ENCODE measurements at regions not wholly inside any gene's neighbourhood (a gene's known extent, or its start where the extent isn't known, plus 50 kb on each side); places are given as distances from the start of the nearest gene placed in this dataset.
"Not testable (repeated sequence)": the region's sequence is repeated elsewhere in the genome, so short reads cannot be mapped to it uniquely, and the experiment has no call there.

GRCh38 chr7:153628406-153628805 is 423.8 kb upstream of the DPP6 start:
- Histone ChIP-seq H3K4me1 (ENCODE audit: insufficient read depth, low read length) (no peaks in the 10 kb centered on the region), H2AFZ (ENCODE audit: low read depth, low read length) (no peak overlapping the region), H3K9me3 (ENCODE audit: low read length) (no peaks in the 10 kb centered on the region), H3K4me3 (ENCODE audit: low read length) (no peak overlapping the region), H3K27me3 (ENCODE audit: insufficient read depth, low read length) (peaks cover 2% of the 10 kb centered on the region), H3K36me3 (ENCODE audit: insufficient read depth, low read length) (no peaks in the 10 kb centered on the region)

GRCh38 chr7:153628825-153629224 is 423.4 kb upstream of the DPP6 start:
- no peak overlapping the region for H2AFZ ChIP-seq (ENCODE audit: low read depth, low read length)
- H3K4me1 ChIP-seq (ENCODE audit: insufficient read depth, low read length), result no peaks in the 10 kb centered on the region
- H3K4me3 ChIP-seq (ENCODE audit: low read length), result no peak overlapping the region
- peaks cover 2% of the 10 kb centered on the region for H3K27me3 ChIP-seq (ENCODE audit: insufficient read depth, low read length)
- no peaks in the 10 kb centered on the region for H3K36me3 ChIP-seq (ENCODE audit: insufficient read depth, low read length)
- H3K9me3 ChIP-seq (ENCODE audit: low read length), result no peaks in the 10 kb centered on the region

GRCh38 chr7:153638821-153639435 is 413.3 kb upstream of the DPP6 start:
- peaks cover 2% of the 10 kb centered on the region for H3K27me3 ChIP-seq (ENCODE audit: insufficient read depth, low read length)
- no peaks in the 10 kb centered on the region for H3K9me3 ChIP-seq (ENCODE audit: low read length)
- no peak overlapping the region for H2AFZ ChIP-seq (ENCODE audit: low read depth, low read length)
- H3K4me1 ChIP-seq (ENCODE audit: insufficient read depth, low read length), result no peaks in the 10 kb centered on the region
- no peak overlapping the region for H3K4me3 ChIP-seq (ENCODE audit: low read length)
- no peaks in the 10 kb centered on the region for H3K36me3 ChIP-seq (ENCODE audit: insufficient read depth, low read length)

GRCh38 chr7:153640586-153640985 is 411.6 kb upstream of the DPP6 start:
- Histone ChIP-seq H3K36me3 (ENCODE audit: insufficient read depth, low read length) (no peaks in the 10 kb centered on the region), H2AFZ (ENCODE audit: low read depth, low read length) (no peak overlapping the region), H3K9me3 (ENCODE audit: low read length) (no peaks in the 10 kb centered on the region), H3K4me3 (ENCODE audit: low read length) (no peak overlapping the region), H3K4me1 (ENCODE audit: insufficient read depth, low read length) (no peaks in the 10 kb centered on the region), H3K27me3 (ENCODE audit: insufficient read depth, low read length) (peaks cover 5% of the 10 kb centered on the region)

- no peaks in the 10 kb centered on the region for H3K36me3 ChIP-seq (ENCODE audit: insufficient read depth, low read length)
- H2AFZ ChIP-seq (ENCODE audit: low read depth, low read length), result no peak overlapping the region
- H3K27me3 ChIP-seq (ENCODE audit: insufficient read depth, low read length), result peaks cover 5% of the 10 kb centered on the region
- H3K4me3 ChIP-seq (ENCODE audit: low read length), result no peak overlapping the region
- no peaks in the 10 kb centered on the region for H3K9me3 ChIP-seq (ENCODE audit: low read length)
- no peaks in the 10 kb centered on the region for H3K4me1 ChIP-seq (ENCODE audit: insufficient read depth, low read length)
Observed at GRCh38 chr7:153641199-153641598, 411.0 kb upstream of the DPP6 start.

- Histone ChIP-seq H3K9me3 (ENCODE audit: low read length) (no peaks in the 10 kb centered on the region), H2AFZ (ENCODE audit: low read depth, low read length) (no peak overlapping the region), H3K27me3 (ENCODE audit: insufficient read depth, low read length) (peaks cover 5% of the 10 kb centered on the region), H3K4me3 (ENCODE audit: low read length) (no peak overlapping the region), H3K4me1 (ENCODE audit: insufficient read depth, low read length) (no peaks in the 10 kb centered on the region), H3K36me3 (ENCODE audit: insufficient read depth, low read length) (no peaks in the 10 kb centered on the region)
Observed at GRCh38 chr7:153642989-153643388, 409.2 kb upstream of the DPP6 start.

- Histone ChIP-seq H3K9me3 (ENCODE audit: low read length) (no peaks in the 10 kb centered on the region), H3K27me3 (ENCODE audit: insufficient read depth, low read length) (no peaks in the 10 kb centered on the region), H3K4me1 (ENCODE audit: insufficient read depth, low read length) (no peaks in the 10 kb centered on the region)
Observed at GRCh38 chr7:153657182-153657800, 394.9 kb upstream of the DPP6 start.

GRCh38 chr7:153675131-153675530 is 377.1 kb upstream of the DPP6 start:
- no peaks in the 10 kb centered on the region for H3K27me3 ChIP-seq (ENCODE audit: insufficient read depth, low read length)
- no peak overlapping the region for H3K4me3 ChIP-seq (ENCODE audit: low read length)
- no peaks in the 10 kb centered on the region for H3K9me3 ChIP-seq (ENCODE audit: low read length)
- H3K36me3 ChIP-seq (ENCODE audit: insufficient read depth, low read length), result no peaks in the 10 kb centered on the region
- no peak overlapping the region for H2AFZ ChIP-seq (ENCODE audit: low read depth, low read length)
- no peaks in the 10 kb centered on the region for H3K4me1 ChIP-seq (ENCODE audit: insufficient read depth, low read length)

More at GRCh38 chr7:153657182-153657800, 394.9 kb upstream of the DPP6 start:
- Histone ChIP-seq H2AFZ (ENCODE audit: low read depth, low read length) (no peak overlapping the region), H3K4me3 (ENCODE audit: low read length) (no peak overlapping the region), H3K36me3 (ENCODE audit: insufficient read depth, low read length) (no peaks in the 10 kb centered on the region)

GRCh38 chr7:153682628-153683027 is 369.6 kb upstream of the DPP6 start:
- H2AFZ ChIP-seq (ENCODE audit: low read depth, low read length), result no peak overlapping the region
- H3K27me3 ChIP-seq (ENCODE audit: insufficient read depth, low read length), result no peaks in the 10 kb centered on the region
- H3K36me3 ChIP-seq (ENCODE audit: insufficient read depth, low read length), result no peaks in the 10 kb centered on the region
- no peak overlapping the region for H3K4me3 ChIP-seq (ENCODE audit: low read length)
- no peaks in the 10 kb centered on the region for H3K4me1 ChIP-seq (ENCODE audit: insufficient read depth, low read length)
- no peaks in the 10 kb centered on the region for H3K9me3 ChIP-seq (ENCODE audit: low read length)

GRCh38 chr7:153696242-153696641 is 356.0 kb upstream of the DPP6 start:
- no peaks in the 10 kb centered on the region for H3K27me3 ChIP-seq (ENCODE audit: insufficient read depth, low read length)

GRCh38 chr7:153698046-153698445 is 354.2 kb upstream of the DPP6 start:
- H3K27me3 ChIP-seq (ENCODE audit: insufficient read depth, low read length), result no peaks in the 10 kb centered on the region
- no peak overlapping the region for H3K4me3 ChIP-seq (ENCODE audit: low read length)
- H2AFZ ChIP-seq (ENCODE audit: low read depth, low read length), result no peak overlapping the region
- no peaks in the 10 kb centered on the region for H3K9me3 ChIP-seq (ENCODE audit: low read length)
- H3K4me1 ChIP-seq (ENCODE audit: insufficient read depth, low read length), result no peaks in the 10 kb centered on the region
- H3K36me3 ChIP-seq (ENCODE audit: insufficient read depth, low read length), result no peaks in the 10 kb centered on the region

More at GRCh38 chr7:153696242-153696641, 356.0 kb upstream of the DPP6 start:
- Histone ChIP-seq H3K9me3 (ENCODE audit: low read length) (no peaks in the 10 kb centered on the region), H3K4me3 (ENCODE audit: low read length) (no peak overlapping the region), H2AFZ (ENCODE audit: low read depth, low read length) (no peak overlapping the region), H3K36me3 (ENCODE audit: insufficient read depth, low read length) (no peaks in the 10 kb centered on the region), H3K4me1 (ENCODE audit: insufficient read depth, low read length) (no peaks in the 10 kb centered on the region)

- Histone ChIP-seq H3K4me1 (ENCODE audit: insufficient read depth, low read length) (no peaks in the 10 kb centered on the region), H3K27me3 (ENCODE audit: insufficient read depth, low read length) (no peaks in the 10 kb centered on the region), H3K4me3 (ENCODE audit: low read length) (no peak overlapping the region), H3K36me3 (ENCODE audit: insufficient read depth, low read length) (no peaks in the 10 kb centered on the region), H2AFZ (ENCODE audit: low read depth, low read length) (no peak overlapping the region), H3K9me3 (ENCODE audit: low read length) (no peaks in the 10 kb centered on the region)
Observed at GRCh38 chr7:153701678-153702077, 350.5 kb upstream of the DPP6 start.

- not testable (repeated sequence) for H2AFZ ChIP-seq (ENCODE audit: low read depth, low read length); H3K36me3 ChIP-seq (ENCODE audit: insufficient read depth, low read length); H3K27me3 ChIP-seq (ENCODE audit: insufficient read depth, low read length); H3K4me3 ChIP-seq (ENCODE audit: low read length); H3K4me1 ChIP-seq (ENCODE audit: insufficient read depth, low read length); H3K9me3 ChIP-seq (ENCODE audit: low read length)
Observed at GRCh38 chr7:153723892-153724291, 328.3 kb upstream of the DPP6 start.

- not testable (repeated sequence) for H3K9me3 ChIP-seq (ENCODE audit: low read length); H2AFZ ChIP-seq (ENCODE audit: low read depth, low read length); H3K27me3 ChIP-seq (ENCODE audit: insufficient read depth, low read length); H3K4me3 ChIP-seq (ENCODE audit: low read length); H3K36me3 ChIP-seq (ENCODE audit: insufficient read depth, low read length); H3K4me1 ChIP-seq (ENCODE audit: insufficient read depth, low read length)
Observed at GRCh38 chr7:153731504-153731903, 320.7 kb upstream of the DPP6 start.

All from neuron (in vitro differentiated cells).